Lower leg skin (tissue), 3 donors: ENCODE measurements at regions not wholly inside any gene's neighbourhood (a gene's known extent, or its start where the extent isn't known, plus 50 kb on each side); places are given as distances from the start of the nearest gene placed in this dataset.

ENCODE experiments used
- CTCF ChIP-seq, 3 donors: fragments of 450-650 bp; IDR thresholded peaks; one replicate each; pipeline ENCODE4 v1.5.1; 2016; ENCODE audit warnings: antibody characterized with exemption in 3 of 3, mild to moderate bottlenecking in 3 of 3, moderate library complexity in 2 of 3
- POLR2A ChIP-seq, 2 donors: fragments of 450-650 bp; IDR thresholded peaks; one replicate each; pipeline ENCODE4 v1.6.1; 2016 to 2017; ENCODE audit warnings: antibody characterized with exemption in 2 of 2, mild to moderate bottlenecking in 1 of 2, moderate library complexity in 1 of 2

- TF ChIP-seq CTCF (IDR thresholded peaks at IDR 0.05) (no peak), POLR2A (IDR thresholded peaks at IDR 0.05) (no peak)
Observed at GRCh38 chr2:21203976-21204375, 80.2 kb downstream of the TDRD15 start.
